ENCODE measurements at regions not wholly inside any gene's neighbourhood (a gene's known extent, or its start where the extent isn't known, plus 50 kb on each side); places are given as distances from the start of the nearest gene placed in this dataset.

- TF ChIP-seq POLR2AphosphoS5 (IDR thresholded peaks at IDR 0.05) (no peak), CTCF (IDR thresholded peaks at IDR 0.05) (no peak), POLR2A (IDR thresholded peaks at IDR 0.05) (no peak)
Measured at GRCh38 chr16:79871906-79872305, 271.4 kb upstream of the MAF start.
